DND-41 (cell line): ENCODE measurements at regions not wholly inside any gene's neighbourhood (a gene's known extent, or its start where the extent isn't known, plus 50 kb on each side); places are given as distances from the start of the nearest gene placed in this dataset.

Source experiments
- EZH2 ChIP-seq: IDR thresholded peaks from 3 replicates; pipeline ENCODE4 v1.6.1; 2012; ENCODE audit warnings: borderline replicate concordance, low read depth, mild to moderate bottlenecking, moderate library complexity, low read length, inconsistent platforms; ENCODE audit not compliant: severe bottlenecking
- TF ChIP-seq, protein P1 (sequence below): IDR thresholded peaks from 2 replicates; pipeline ENCODE4 v1.5.1; 2012; ENCODE audit warnings: borderline replicate concordance, low read length, moderate library complexity, mild to moderate bottlenecking; ENCODE audit not compliant: poor library complexity, severe bottlenecking; ENCODE audit errors: extremely low read depth

DNA sequence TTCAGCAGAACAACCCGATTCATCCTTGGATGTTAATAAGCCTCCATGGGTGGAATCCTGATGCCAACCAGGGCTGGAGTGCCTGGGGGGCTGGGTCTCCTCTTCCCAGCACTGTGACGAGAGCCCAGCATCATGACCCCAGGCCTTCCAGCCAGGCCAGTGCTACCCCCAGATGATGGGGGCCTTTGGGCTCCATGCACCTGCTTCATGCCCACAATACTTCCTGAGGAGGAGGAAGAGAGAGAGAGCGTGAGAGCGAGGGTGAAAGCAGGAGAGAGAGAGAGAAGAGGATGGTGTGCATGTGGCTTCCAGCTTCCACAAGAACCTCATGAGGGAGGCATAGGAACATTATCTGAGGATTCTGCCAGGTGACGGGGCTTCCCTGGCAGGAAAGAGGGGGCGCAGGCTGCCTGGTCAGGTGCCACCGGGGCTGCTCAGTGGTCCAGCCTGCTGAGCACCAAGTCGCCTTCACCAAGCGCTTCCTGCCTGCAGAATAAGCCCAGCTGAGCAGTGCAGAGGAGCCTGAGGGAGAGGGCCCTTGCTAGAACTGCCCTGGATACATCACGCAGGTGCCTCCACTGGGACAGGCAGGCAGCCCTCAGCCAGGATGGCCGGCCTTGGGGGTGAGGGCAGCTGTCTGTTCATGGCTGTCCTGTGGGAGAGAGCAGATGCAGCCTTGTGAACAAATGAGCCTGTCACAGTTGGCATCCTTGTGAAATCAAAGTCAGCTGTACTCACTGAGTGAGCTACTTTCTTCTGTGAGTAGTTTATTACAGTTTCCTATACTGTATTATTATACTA lies 243.3 kb upstream of the B3GAT1 start:
- no peak for TF ChIP-seq EZH2
- TF ChIP-seq, protein P1, sequence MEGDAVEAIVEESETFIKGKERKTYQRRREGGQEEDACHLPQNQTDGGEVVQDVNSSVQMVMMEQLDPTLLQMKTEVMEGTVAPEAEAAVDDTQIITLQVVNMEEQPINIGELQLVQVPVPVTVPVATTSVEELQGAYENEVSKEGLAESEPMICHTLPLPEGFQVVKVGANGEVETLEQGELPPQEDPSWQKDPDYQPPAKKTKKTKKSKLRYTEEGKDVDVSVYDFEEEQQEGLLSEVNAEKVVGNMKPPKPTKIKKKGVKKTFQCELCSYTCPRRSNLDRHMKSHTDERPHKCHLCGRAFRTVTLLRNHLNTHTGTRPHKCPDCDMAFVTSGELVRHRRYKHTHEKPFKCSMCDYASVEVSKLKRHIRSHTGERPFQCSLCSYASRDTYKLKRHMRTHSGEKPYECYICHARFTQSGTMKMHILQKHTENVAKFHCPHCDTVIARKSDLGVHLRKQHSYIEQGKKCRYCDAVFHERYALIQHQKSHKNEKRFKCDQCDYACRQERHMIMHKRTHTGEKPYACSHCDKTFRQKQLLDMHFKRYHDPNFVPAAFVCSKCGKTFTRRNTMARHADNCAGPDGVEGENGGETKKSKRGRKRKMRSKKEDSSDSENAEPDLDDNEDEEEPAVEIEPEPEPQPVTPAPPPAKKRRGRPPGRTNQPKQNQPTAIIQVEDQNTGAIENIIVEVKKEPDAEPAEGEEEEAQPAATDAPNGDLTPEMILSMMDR, result peak; percentile 46
